ENCODE measurements at regions not wholly inside any gene's neighbourhood (a gene's known extent, or its start where the extent isn't known, plus 50 kb on each side); places are given as distances from the start of the nearest gene placed in this dataset.

DNA sequence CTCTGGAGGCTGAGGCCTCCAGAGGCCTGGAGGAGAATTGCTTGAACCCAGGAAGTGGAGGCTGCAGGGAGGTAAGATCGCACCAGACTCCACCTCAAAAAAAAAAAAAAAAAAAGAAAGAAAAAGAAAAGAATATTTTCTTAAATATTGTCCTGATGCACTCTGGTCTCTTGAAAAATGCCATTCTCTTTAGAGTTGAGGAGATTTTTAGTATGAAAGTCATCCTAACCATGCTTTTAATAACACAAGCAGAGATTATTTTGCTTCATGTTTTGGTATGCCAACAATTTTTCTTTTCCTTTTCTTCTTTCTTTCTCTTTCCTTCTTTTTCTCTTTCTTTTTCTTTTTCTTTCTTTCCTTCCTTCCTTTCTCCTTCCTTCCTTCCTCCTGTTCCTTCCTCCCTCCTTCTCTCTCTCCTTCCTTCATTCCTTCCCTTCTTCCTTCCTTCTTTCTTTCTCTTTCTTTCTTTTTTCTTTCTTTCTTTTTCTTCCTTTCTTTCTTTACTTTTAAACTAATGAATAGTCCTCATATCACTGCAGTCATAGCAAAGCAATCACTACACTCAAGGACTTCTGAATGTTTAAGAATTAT lies 116.9 kb upstream of the CCNH start:
- no peak for TF ChIP-seq SMC3 (conservative IDR thresholded peaks at IDR 0.05; ENCODE audit: insufficient read depth, low read depth, low read length)
- TF ChIP-seq TEAD4 (IDR thresholded peaks at IDR 0.05; ENCODE audit: low read length), result no peak
- no peak for TF ChIP-seq TEAD4 (CRISPR knock-in tag; IDR thresholded peaks at IDR 0.05; ENCODE audit: borderline replicate concordance)
- TF ChIP-seq MBD2 (IDR thresholded peaks at IDR 0.05; ENCODE audit: borderline replicate concordance, low read depth), result no peak
- TF ChIP-seq, protein P1, sequence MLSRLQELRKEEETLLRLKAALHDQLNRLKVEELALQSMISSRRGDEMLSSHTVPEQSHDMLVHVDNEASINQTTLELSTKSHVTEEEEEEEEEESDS (CRISPR knock-in tag; IDR thresholded peaks at IDR 0.05), result no peak
- no peak for TF ChIP-seq POLR3A (IDR thresholded peaks at IDR 0.05; ENCODE audit: borderline replicate concordance, extremely low read depth, insufficient read depth, insufficient read length)
- no peak for TF ChIP-seq ZNF24 (IDR thresholded peaks at IDR 0.05)
- TF ChIP-seq, protein P2, sequence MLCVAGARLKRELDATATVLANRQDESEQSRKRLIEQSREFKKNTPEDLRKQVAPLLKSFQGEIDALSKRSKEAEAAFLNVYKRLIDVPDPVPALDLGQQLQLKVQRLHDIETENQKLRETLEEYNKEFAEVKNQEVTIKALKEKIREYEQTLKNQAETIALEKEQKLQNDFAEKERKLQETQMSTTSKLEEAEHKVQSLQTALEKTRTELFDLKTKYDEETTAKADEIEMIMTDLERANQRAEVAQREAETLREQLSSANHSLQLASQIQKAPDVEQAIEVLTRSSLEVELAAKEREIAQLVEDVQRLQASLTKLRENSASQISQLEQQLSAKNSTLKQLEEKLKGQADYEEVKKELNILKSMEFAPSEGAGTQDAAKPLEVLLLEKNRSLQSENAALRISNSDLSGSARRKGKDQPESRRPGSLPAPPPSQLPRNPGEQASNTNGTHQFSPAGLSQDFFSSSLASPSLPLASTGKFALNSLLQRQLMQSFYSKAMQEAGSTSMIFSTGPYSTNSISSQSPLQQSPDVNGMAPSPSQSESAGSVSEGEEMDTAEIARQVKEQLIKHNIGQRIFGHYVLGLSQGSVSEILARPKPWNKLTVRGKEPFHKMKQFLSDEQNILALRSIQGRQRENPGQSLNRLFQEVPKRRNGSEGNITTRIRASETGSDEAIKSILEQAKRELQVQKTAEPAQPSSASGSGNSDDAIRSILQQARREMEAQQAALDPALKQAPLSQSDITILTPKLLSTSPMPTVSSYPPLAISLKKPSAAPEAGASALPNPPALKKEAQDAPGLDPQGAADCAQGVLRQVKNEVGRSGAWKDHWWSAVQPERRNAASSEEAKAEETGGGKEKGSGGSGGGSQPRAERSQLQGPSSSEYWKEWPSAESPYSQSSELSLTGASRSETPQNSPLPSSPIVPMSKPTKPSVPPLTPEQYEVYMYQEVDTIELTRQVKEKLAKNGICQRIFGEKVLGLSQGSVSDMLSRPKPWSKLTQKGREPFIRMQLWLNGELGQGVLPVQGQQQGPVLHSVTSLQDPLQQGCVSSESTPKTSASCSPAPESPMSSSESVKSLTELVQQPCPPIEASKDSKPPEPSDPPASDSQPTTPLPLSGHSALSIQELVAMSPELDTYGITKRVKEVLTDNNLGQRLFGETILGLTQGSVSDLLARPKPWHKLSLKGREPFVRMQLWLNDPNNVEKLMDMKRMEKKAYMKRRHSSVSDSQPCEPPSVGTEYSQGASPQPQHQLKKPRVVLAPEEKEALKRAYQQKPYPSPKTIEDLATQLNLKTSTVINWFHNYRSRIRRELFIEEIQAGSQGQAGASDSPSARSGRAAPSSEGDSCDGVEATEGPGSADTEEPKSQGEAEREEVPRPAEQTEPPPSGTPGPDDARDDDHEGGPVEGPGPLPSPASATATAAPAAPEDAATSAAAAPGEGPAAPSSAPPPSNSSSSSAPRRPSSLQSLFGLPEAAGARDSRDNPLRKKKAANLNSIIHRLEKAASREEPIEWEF (CRISPR knock-in tag; IDR thresholded peaks at IDR 0.05), result no peak
- no peak for TF ChIP-seq ELF1 (tag; IDR thresholded peaks at IDR 0.05)

Data from K562 (cell line).